GM12873 (cell line): ENCODE measurements at regions not wholly inside any gene's neighbourhood (a gene's known extent, or its start where the extent isn't known, plus 50 kb on each side); places are given as distances from the start of the nearest gene placed in this dataset.

Experiments used
- TF ChIP-seq, protein P1 (sequence below): IDR thresholded peaks from 2 replicates; pipeline ENCODE4 v1.5.1; 2012; ENCODE audit warnings: low read depth, mild to moderate bottlenecking, moderate library complexity, low read length, control low read depth; ENCODE audit not compliant: insufficient read depth; ENCODE audit errors: missing control alignments

DNA sequence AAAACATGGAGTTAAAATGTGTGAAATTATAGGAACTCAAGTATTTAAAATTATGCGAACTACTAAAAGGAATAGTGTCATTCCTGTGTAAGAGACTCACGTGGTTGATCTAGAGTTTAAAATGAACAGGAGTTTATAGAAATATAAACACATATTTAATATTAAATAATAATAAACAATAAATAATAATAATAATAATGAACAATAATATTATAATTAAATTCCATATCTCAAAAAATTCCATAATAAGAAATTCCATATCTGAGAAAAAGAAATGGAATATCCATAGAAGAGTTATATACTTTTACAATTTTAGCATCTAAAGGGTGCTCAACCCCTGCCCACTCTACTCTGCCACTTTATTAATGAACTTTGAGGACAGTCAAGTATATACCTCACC, 429.6 kb downstream of the TNS3 start:
- TF ChIP-seq, protein P1, sequence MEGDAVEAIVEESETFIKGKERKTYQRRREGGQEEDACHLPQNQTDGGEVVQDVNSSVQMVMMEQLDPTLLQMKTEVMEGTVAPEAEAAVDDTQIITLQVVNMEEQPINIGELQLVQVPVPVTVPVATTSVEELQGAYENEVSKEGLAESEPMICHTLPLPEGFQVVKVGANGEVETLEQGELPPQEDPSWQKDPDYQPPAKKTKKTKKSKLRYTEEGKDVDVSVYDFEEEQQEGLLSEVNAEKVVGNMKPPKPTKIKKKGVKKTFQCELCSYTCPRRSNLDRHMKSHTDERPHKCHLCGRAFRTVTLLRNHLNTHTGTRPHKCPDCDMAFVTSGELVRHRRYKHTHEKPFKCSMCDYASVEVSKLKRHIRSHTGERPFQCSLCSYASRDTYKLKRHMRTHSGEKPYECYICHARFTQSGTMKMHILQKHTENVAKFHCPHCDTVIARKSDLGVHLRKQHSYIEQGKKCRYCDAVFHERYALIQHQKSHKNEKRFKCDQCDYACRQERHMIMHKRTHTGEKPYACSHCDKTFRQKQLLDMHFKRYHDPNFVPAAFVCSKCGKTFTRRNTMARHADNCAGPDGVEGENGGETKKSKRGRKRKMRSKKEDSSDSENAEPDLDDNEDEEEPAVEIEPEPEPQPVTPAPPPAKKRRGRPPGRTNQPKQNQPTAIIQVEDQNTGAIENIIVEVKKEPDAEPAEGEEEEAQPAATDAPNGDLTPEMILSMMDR, result no peak

DNA sequence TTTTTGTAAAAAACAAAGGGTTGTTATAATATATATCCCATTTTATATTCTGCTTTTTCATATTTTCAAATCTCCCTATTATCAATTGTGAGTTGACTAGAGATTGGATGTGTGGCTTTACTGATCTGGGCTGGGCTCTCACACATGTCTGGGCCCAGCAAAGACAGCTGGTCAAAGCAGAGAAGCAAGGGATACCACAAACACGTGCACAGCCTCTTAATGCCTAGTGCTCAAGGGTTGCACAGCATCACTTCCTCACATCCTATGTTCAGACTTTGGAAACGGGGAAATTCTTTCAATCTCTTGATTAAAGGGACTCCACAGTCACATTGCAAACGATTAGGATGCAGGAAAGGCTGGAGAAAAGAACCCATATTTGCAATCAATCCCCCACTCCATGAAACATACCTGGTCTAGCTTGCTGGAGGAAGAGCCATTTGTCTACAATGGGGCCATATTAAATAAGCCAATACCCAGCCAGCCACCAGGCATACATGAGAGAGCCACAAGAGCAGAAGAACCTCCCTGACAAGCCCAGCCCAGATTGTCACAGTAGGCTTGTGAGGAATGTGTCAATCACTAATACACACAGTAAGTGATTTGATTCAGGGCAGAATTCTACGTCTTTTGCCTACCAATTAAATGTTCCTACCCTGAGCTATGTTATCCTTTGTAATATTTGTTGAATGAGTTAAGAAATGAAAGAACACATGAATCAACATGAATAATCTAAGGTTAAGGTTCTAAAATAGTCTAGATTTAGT, 431.2 kb downstream of the TNS3 start:
- TF ChIP-seq, protein P1, result no peak

DNA sequence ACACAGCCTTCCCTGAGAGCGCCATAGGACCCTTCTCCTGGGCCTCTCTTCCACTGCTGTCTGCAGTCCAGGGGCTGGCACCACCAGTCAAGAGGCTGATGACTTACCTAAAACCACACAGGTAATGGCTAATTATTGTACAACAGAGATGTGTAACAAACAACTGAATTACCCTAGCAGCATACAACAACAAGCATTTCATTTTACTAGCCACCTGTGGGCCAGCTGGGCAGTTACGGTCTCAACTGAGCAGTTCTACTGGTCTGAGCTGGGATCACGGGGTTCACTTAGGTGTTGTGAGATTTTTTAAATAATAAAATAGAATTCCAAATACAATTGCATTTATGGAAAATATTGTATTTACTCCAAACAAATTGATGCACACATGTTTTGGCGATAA, 431.9 kb downstream of the TNS3 start:
- TF ChIP-seq, protein P1, result no peak

DNA sequence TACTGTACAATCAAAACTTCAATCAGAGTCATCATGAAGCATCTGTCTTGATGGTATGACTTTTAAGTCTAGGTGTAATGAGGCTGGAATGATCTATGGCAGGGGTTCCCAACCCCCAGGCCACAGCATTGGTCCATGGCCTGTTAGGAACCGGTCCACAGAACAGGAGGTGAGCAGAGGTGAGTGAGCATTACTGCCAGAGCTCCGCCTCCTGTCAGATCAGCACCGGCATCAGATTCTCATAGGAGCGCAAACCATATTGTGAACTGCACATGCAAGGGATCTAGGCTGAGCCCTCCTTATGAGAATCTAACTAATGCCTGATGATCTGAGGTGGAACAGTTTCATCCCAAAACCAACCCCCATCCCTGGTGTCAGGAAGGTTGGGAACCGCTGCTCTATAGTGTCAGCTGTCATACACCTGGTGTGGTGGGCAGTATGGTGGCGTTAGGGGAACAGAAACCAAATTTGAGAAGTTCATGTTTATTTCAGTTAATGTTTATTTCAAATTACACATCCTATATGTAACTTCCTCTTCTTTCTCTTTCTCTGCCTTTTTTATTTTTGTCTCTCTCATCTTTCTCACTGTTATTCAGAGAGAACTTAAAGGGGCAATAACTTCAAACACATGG, 432.6 kb downstream of the TNS3 start:
- TF ChIP-seq, protein P1, result no peak

DNA sequence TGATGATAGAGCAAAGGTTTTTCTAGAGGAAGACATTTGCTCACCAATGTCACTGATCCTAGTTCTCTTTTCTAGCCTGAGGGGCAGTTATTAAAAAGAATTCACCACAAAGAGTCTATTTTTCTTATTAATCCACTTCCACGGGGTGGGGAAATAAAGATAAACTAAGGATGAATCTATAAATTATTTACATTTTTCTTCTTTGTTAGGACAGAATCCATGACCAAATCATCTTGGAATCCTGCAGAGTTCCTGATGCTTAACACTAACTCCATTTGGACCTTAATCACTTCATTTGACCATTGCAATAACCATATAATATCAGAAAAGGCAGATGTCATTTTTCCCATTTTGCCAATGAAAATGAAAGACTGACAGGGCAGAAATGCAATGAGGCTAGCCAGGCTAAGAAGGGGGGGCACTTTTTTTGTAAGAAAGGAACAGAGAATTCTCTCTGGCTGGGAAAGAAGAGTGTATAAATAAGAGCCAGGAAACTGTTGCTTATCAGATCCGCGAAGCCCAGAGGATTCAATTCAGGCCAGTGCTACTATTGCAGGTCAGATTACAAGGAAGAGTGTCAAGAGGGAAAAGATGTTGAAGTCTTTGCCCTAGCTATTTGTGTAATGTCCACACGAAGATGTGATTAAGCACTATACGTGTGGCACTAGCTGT, 433.2 kb downstream of the TNS3 start:
- TF ChIP-seq, protein P1, result no peak

DNA sequence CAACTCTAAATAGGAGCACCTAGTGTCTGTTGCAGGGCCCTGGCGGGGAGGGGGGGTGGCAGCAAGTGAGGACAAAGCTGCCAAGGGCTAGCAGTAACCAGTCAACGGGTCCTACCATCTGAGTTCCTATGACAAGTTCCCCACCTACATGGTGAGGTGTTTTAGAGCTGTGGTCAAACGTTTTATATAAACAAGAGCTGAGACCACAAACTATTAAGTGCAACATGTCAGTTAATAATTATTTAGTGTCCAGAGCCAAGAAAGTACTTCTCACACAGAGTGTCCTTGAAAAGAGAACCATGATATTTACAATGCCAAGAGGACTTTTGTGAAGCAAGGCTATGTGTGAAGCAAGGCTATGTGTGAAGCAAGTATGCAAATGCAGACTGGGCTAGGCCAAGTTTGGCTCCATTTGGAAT, 434.7 kb downstream of the TNS3 start:
- TF ChIP-seq, protein P1, result no peak

DNA sequence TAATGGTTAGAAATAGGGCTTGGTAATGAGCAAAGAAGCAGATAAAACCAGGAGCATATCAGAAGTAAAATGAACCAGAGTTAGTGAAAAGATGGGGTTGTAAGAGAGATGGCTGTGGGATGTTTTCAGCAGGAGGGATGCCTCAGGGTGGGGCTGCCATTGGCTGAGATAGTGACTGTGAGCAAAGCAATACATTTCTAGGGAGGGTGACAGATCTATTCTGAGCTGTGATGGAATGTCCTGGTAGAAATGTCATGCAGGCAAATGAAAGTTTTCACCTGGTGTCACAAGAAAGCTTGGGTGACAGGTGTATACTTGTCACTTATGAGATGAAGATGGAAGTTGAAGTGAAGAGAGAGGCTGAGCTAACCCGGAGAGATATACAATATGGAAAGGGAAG, 435.9 kb downstream of the TNS3 start:
- TF ChIP-seq, protein P1, result no peak
